ENCODE measurements at regions not wholly inside any gene's neighbourhood (a gene's known extent, or its start where the extent isn't known, plus 50 kb on each side); places are given as distances from the start of the nearest gene placed in this dataset.

DNA sequence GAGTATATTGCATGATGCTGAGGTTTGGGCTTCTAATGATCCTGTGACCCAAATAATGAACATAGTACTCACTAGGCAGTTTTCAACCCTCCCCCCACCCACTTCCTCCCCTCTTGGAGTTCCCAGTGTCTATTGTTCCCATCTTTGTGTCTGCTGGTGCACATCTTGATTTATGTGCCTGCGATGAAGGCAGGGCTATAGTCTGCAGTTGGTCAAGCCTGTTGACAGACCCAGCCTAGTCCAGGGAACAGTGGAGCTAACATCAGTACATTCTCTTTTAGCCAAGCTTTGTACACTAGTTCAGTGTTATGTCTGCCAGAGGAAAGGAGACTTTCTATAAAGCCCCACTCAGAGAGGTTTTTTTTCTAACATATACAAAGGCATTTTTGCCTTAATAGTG is 287.6 kb downstream of the CPS1 start:
- intact Hi-C loops (cut with micrococcal nuclease): no loop called here
- RAD21 ChIA-PET (ENCODE audit: low non-redundant PET in 1 of 2, low total read pairs in 2 of 2, uncharacterized antibody in 2 of 2, unreplicated experiment in 2 of 2): no interaction called here
- H3K9me2 ChIP-seq (ENCODE audit: insufficient read depth): no peaks in the 10 kb centered on the region

More for the DNA sequence above, 287.6 kb downstream of the CPS1 start:
- Histone ChIP-seq H3K27me3 (ENCODE audit: insufficient read depth, low read length) (no peaks in the 10 kb centered on the region), H3K79me2 (ENCODE audit: insufficient read depth, low read length) (no peaks in the 10 kb centered on the region), H3K4me1 (ENCODE audit: control insufficient read depth in 1 of 2, insufficient read depth in 2 of 2, low read length in 2 of 2) (no peaks in the 10 kb centered on the region), H3K36me3 (ENCODE audit: control insufficient read depth in 1 of 2, insufficient read depth in 2 of 2, low read length in 2 of 2) (no peaks in the 10 kb centered on the region), H3K4me2 (ENCODE audit: low read length) (no peak overlapping the region), H4K20me1 (ENCODE audit: insufficient read depth) (no peaks in the 10 kb centered on the region), H3K4me3 (replicated peaks in 1 of 2; ENCODE audit: low read depth in 1 of 2, low read length in 2 of 2) (no peak overlapping the region), H3K27ac (ENCODE audit: low read depth, low read length) (no peak overlapping the region), H3K9ac (ENCODE audit: low read length) (no peak overlapping the region), H2AFZ (ENCODE audit: low read depth, low read length, poor library complexity, severe bottlenecking) (no peak overlapping the region), H3K9me3 (ENCODE audit: control insufficient read depth in 1 of 2, insufficient read depth in 1 of 2, low read depth in 1 of 2, low read length in 2 of 2) (no peaks in the 10 kb centered on the region)
- ChIA-PET CTCF (no interaction called here), POLR2A (no interaction called here)
- TF ChIP-seq, protein P1, sequence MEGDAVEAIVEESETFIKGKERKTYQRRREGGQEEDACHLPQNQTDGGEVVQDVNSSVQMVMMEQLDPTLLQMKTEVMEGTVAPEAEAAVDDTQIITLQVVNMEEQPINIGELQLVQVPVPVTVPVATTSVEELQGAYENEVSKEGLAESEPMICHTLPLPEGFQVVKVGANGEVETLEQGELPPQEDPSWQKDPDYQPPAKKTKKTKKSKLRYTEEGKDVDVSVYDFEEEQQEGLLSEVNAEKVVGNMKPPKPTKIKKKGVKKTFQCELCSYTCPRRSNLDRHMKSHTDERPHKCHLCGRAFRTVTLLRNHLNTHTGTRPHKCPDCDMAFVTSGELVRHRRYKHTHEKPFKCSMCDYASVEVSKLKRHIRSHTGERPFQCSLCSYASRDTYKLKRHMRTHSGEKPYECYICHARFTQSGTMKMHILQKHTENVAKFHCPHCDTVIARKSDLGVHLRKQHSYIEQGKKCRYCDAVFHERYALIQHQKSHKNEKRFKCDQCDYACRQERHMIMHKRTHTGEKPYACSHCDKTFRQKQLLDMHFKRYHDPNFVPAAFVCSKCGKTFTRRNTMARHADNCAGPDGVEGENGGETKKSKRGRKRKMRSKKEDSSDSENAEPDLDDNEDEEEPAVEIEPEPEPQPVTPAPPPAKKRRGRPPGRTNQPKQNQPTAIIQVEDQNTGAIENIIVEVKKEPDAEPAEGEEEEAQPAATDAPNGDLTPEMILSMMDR (IDR thresholded peaks at IDR 0.05 in 2 of 3, conservative IDR thresholded peaks at IDR 0.05 in 1 of 3; ENCODE audit: borderline replicate concordance in 1 of 3, insufficient read depth in 1 of 3, low read depth in 2 of 3, low read length in 2 of 3): no peak
- TF ChIP-seq EZH2phosphoT487 (IDR thresholded peaks at IDR 0.05; ENCODE audit: borderline replicate concordance) (no peak), CEBPB (IDR thresholded peaks at IDR 0.05; ENCODE audit: low read depth) (no peak), EGR1 (IDR thresholded peaks at IDR 0.05; ENCODE audit: low read depth) (no peak), POLR2A (IDR thresholded peaks at IDR 0.05; ENCODE audit: borderline replicate concordance, extremely low read depth, insufficient read depth, insufficient read length) (no peak), YY1 (IDR thresholded peaks at IDR 0.05; ENCODE audit: extremely low read depth, insufficient replicate concordance, low read depth, low read length) (no peak), SP1 (IDR thresholded peaks at IDR 0.05; ENCODE audit: low read depth) (no peak), TCF7L2 (IDR thresholded peaks at IDR 0.05; ENCODE audit: borderline replicate concordance, extremely low read depth, insufficient read depth, insufficient read length) (no peak), ZFX (IDR thresholded peaks at IDR 0.05) (no peak), JUND (IDR thresholded peaks at IDR 0.05) (no peak), RAD21 (IDR thresholded peaks at IDR 0.05; ENCODE audit: low read depth) (no peak), SIN3A (IDR thresholded peaks at IDR 0.05; ENCODE audit: low read depth) (no peak), ZNF274 (IDR thresholded peaks at IDR 0.05; ENCODE audit: low read depth, low read length) (no peak), POLR2AphosphoS5 (IDR thresholded peaks at IDR 0.05; ENCODE audit: low read depth, low read length) (no peak), CBX3 (IDR thresholded peaks at IDR 0.05; ENCODE audit: low read depth) (no peak)
- TF ChIP-seq, protein P2, sequence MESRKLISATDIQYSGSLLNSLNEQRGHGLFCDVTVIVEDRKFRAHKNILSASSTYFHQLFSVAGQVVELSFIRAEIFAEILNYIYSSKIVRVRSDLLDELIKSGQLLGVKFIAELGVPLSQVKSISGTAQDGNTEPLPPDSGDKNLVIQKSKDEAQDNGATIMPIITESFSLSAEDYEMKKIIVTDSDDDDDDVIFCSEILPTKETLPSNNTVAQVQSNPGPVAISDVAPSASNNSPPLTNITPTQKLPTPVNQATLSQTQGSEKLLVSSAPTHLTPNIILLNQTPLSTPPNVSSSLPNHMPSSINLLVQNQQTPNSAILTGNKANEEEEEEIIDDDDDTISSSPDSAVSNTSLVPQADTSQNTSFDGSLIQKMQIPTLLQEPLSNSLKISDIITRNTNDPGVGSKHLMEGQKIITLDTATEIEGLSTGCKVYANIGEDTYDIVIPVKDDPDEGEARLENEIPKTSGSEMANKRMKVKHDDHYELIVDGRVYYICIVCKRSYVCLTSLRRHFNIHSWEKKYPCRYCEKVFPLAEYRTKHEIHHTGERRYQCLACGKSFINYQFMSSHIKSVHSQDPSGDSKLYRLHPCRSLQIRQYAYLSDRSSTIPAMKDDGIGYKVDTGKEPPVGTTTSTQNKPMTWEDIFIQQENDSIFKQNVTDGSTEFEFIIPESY (IDR thresholded peaks at IDR 0.05; ENCODE audit: extremely low read depth, insufficient replicate concordance, low read length): no peak
- TF ChIP-seq, protein P3, sequence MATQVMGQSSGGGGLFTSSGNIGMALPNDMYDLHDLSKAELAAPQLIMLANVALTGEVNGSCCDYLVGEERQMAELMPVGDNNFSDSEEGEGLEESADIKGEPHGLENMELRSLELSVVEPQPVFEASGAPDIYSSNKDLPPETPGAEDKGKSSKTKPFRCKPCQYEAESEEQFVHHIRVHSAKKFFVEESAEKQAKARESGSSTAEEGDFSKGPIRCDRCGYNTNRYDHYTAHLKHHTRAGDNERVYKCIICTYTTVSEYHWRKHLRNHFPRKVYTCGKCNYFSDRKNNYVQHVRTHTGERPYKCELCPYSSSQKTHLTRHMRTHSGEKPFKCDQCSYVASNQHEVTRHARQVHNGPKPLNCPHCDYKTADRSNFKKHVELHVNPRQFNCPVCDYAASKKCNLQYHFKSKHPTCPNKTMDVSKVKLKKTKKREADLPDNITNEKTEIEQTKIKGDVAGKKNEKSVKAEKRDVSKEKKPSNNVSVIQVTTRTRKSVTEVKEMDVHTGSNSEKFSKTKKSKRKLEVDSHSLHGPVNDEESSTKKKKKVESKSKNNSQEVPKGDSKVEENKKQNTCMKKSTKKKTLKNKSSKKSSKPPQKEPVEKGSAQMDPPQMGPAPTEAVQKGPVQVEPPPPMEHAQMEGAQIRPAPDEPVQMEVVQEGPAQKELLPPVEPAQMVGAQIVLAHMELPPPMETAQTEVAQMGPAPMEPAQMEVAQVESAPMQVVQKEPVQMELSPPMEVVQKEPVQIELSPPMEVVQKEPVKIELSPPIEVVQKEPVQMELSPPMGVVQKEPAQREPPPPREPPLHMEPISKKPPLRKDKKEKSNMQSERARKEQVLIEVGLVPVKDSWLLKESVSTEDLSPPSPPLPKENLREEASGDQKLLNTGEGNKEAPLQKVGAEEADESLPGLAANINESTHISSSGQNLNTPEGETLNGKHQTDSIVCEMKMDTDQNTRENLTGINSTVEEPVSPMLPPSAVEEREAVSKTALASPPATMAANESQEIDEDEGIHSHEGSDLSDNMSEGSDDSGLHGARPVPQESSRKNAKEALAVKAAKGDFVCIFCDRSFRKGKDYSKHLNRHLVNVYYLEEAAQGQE (IDR thresholded peaks at IDR 0.05; ENCODE audit: low read depth): no peak
- no peak for ATAC-seq
- no TSS peak for BruUV-seq (replicated peaks)
- DNase-seq (ENCODE audit: low read depth, low spot score): no peak

Data from HCT116 (cell line).